ENCODE measurements at regions not wholly inside any gene's neighbourhood (a gene's known extent, or its start where the extent isn't known, plus 50 kb on each side); places are given as distances from the start of the nearest gene placed in this dataset.

DNA sequence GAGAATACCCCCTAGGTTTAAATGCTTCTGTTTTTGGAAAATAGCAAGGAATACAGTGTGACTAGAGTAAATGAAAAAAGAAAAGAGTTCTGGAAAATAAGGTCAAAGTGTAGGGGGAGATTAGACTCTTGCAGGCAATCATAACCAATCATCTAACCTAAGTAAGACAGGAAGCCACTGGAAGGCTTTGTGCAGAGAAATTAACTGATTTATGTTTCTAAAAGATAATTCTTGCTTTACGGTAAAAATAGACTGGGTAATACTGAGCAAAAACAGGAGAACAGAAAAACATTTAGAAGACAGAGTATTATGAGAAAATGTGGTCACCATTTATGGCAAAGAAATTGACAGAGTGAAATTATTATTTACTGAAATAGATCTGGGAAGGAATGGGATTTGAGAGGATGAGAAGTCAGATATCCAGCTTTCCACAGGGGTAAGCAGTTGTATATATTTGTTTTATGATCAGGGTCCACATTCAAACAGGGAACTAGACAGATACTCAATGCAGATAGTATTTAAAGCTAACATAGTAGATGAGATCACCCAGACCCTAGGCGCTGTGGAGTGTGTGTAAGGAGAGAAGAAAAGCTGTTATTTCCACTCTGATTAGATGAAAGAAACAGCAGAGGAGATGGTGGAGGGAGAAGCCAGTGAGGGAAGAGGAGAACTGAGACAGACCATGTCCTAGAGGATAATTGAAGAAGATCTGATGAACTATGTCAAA, 1225.3 kb downstream of the CDH11 start:
- TF ChIP-seq, protein P1, sequence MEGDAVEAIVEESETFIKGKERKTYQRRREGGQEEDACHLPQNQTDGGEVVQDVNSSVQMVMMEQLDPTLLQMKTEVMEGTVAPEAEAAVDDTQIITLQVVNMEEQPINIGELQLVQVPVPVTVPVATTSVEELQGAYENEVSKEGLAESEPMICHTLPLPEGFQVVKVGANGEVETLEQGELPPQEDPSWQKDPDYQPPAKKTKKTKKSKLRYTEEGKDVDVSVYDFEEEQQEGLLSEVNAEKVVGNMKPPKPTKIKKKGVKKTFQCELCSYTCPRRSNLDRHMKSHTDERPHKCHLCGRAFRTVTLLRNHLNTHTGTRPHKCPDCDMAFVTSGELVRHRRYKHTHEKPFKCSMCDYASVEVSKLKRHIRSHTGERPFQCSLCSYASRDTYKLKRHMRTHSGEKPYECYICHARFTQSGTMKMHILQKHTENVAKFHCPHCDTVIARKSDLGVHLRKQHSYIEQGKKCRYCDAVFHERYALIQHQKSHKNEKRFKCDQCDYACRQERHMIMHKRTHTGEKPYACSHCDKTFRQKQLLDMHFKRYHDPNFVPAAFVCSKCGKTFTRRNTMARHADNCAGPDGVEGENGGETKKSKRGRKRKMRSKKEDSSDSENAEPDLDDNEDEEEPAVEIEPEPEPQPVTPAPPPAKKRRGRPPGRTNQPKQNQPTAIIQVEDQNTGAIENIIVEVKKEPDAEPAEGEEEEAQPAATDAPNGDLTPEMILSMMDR (IDR thresholded peaks at IDR 0.05): no peak
- TF ChIP-seq EP300 (IDR thresholded peaks at IDR 0.05) (no peak), POLR2A (IDR thresholded peaks at IDR 0.05) (no peak), POLR2AphosphoS5 (IDR thresholded peaks at IDR 0.05) (no peak)
